ENCODE measurements at regions not wholly inside any gene's neighbourhood (a gene's known extent, or its start where the extent isn't known, plus 50 kb on each side); places are given as distances from the start of the nearest gene placed in this dataset.

GRCh38 chr4:13240066-13240465 lies 244.1 kb downstream of the RAB28 start (continued):
- TF ChIP-seq JAZF1 (CRISPR knock-in tag; IDR thresholded peaks at IDR 0.05) (no peak), E2F4 (CRISPR knock-in tag; IDR thresholded peaks at IDR 0.05; ENCODE audit: borderline replicate concordance, low read depth) (no peak), MYBL2 (CRISPR knock-in tag; IDR thresholded peaks at IDR 0.05) (no peak), ZNF425 (CRISPR knock-in tag; conservative IDR thresholded peaks at IDR 0.05) (no peak), ARID4B (CRISPR knock-in tag; IDR thresholded peaks at IDR 0.05; ENCODE audit: borderline replicate concordance) (no peak), EMX1 (CRISPR knock-in tag; IDR thresholded peaks at IDR 0.05) (no peak), KAT7 (CRISPR knock-in tag; IDR thresholded peaks at IDR 0.05; ENCODE audit: borderline replicate concordance) (no peak), ERG (CRISPR knock-in tag; IDR thresholded peaks at IDR 0.05) (no peak), E2F1 (CRISPR knock-in tag; IDR thresholded peaks at IDR 0.05) (no peak), USF1 (CRISPR knock-in tag; IDR thresholded peaks at IDR 0.05) (no peak), CDX4 (CRISPR knock-in tag; IDR thresholded peaks at IDR 0.05; ENCODE audit: borderline replicate concordance) (no peak), ZNF317 (CRISPR knock-in tag; IDR thresholded peaks at IDR 0.05; ENCODE audit: borderline replicate concordance, low read depth) (no peak), NFATC4 (CRISPR knock-in tag; IDR thresholded peaks at IDR 0.05) (no peak), ATF2 (CRISPR knock-in tag; IDR thresholded peaks at IDR 0.05; ENCODE audit: borderline replicate concordance, low read depth) (no peak)
